ENCODE measurements at regions not wholly inside any gene's neighbourhood (a gene's known extent, or its start where the extent isn't known, plus 50 kb on each side); places are given as distances from the start of the nearest gene placed in this dataset.

GRCh38 chr5:163619273-163619934, 114.0 kb downstream of the MAT2B start (continued):
- no peak for TF ChIP-seq CTCF (IDR thresholded peaks at IDR 0.05; ENCODE audit: low read depth, low read length, missing input control)
- TF ChIP-seq EGR1 (IDR thresholded peaks at IDR 0.05; ENCODE audit: low read depth in 2 of 2), result no peak
- no peak for TF ChIP-seq FOXA2 (IDR thresholded peaks at IDR 0.05)

GRCh38 chr5:163619951-163620350, 114.5 kb downstream of the MAT2B start:
- no peak for DNase-seq (ENCODE audit: low spot score)
- Histone ChIP-seq H3K36me3 (ENCODE audit: control insufficient read depth in 4 of 4, insufficient read depth in 3 of 4, low read depth in 1 of 4, low read length in 3 of 4) (no peaks in the 10 kb centered on the region), H3K9ac (ENCODE audit: low read depth in 1 of 2, low read length in 2 of 2) (no peak overlapping the region), H3K9me3 (ENCODE audit: control insufficient read depth in 4 of 4, low read length in 3 of 4) (no peaks in the 10 kb centered on the region), H3K4me3 (ENCODE audit: low read depth in 1 of 3, low read length in 3 of 3) (no peak overlapping the region), H3K27me3 (ENCODE audit: control insufficient read depth in 4 of 4, insufficient read depth in 4 of 4, low read length in 3 of 4) (peaks cover 0 to 8% (median 0%) of the 10 kb centered on the region in 4 donors), H3K4me1 (ENCODE audit: control insufficient read depth in 4 of 4, insufficient read depth in 4 of 4, low read length in 3 of 4) (no peaks in the 10 kb centered on the region), H3K27ac (ENCODE audit: low read depth in 1 of 2, low read length in 2 of 2) (no peak overlapping the region)
- 56% methylated on average over 5 of the region's 5 CpGs for WGBS
- TF ChIP-seq HNF4G (IDR thresholded peaks at IDR 0.05), result no peak
- no peak for TF ChIP-seq TAF1 (conservative IDR thresholded peaks at IDR 0.05)
- no peak for TF ChIP-seq SP1 (IDR thresholded peaks at IDR 0.05)
- no peak for TF ChIP-seq HNF4A (conservative IDR thresholded peaks at IDR 0.05)
- no peak for TF ChIP-seq REST (IDR thresholded peaks at IDR 0.05)
- TF ChIP-seq NR2F2 (IDR thresholded peaks at IDR 0.05), result no peak
- TF ChIP-seq JUND (IDR thresholded peaks at IDR 0.05), result no peak
- TF ChIP-seq FOXA1 (IDR thresholded peaks at IDR 0.05), result no peak
- no peak for TF ChIP-seq FOXA2 (IDR thresholded peaks at IDR 0.05)
- no peak for TF ChIP-seq RXRA (IDR thresholded peaks at IDR 0.05)
- TF ChIP-seq EGR1 (IDR thresholded peaks at IDR 0.05; ENCODE audit: low read depth in 2 of 2), result no peak
- TF ChIP-seq MAX (IDR thresholded peaks at IDR 0.05), result no peak
- TF ChIP-seq ATF3 (IDR thresholded peaks at IDR 0.05), result no peak
- TF ChIP-seq RAD21 (IDR thresholded peaks at IDR 0.05), result no peak
- TF ChIP-seq GABPA (IDR thresholded peaks at IDR 0.05 in 1 of 2, conservative IDR thresholded peaks at IDR 0.05 in 1 of 2), result no peak
- no peak for TF ChIP-seq CTCF (IDR thresholded peaks at IDR 0.05; ENCODE audit: low read depth, low read length, missing input control)
- TF ChIP-seq YY1 (IDR thresholded peaks at IDR 0.05), result no peak
- TF ChIP-seq ZBTB33 (IDR thresholded peaks at IDR 0.05), result no peak

Data from liver (tissue), 8 donors.